ENCODE measurements at regions not wholly inside any gene's neighbourhood (a gene's known extent, or its start where the extent isn't known, plus 50 kb on each side); places are given as distances from the start of the nearest gene placed in this dataset.

GRCh38 chr1:5367306-5367705, 624.9 kb downstream of the NPHP4 start:
- TF ChIP-seq CTCF (IDR thresholded peaks at IDR 0.05): no peak
- TF ChIP-seq POLR2A (IDR thresholded peaks at IDR 0.05): no peak

Measured in right lobe of liver (tissue), 4 donors.